GM12878 (cell line): ENCODE measurements at regions not wholly inside any gene's neighbourhood (a gene's known extent, or its start where the extent isn't known, plus 50 kb on each side); places are given as distances from the start of the nearest gene placed in this dataset.

Source experiments
- ATAC-seq: fragments of 200-7000 bp; cut with Tn5 transposase; 3 replicates; pipeline ENCODE4 v1.9.1; 2020; ENCODE audit warnings: mild to moderate bottlenecking, moderate library complexity
- BruUV-seq: library from RNA; stranded (reverse); fragments of 400-500 nt; replicated peaks from 2 replicates; lab custom pipeline; 2021; lab: Mats Ljungman, UMichigan
- CTCF ChIA-PET: fragments of 300-600 bp; sonication (Branson Sonifier 250); formaldehyde crosslinking; extraction: SDS; loops from one replicate; lab custom pipeline; 2021; ENCODE audit warnings: inconsistent platforms; lab: Yijun Ruan, JAX
- POLR2A ChIA-PET: fragments of 350-600 bp; formaldehyde crosslinking; extraction: SDS; loops from one replicate; lab custom pipeline; 2021; ENCODE audit warnings: inconsistent platforms; lab: Charles Lee
- RAD21 ChIA-PET: fragments of 300-600 bp; sonication (Branson Sonifier 250); formaldehyde crosslinking; loops from one replicate; lab custom pipeline; 2023; ENCODE audit warnings: antibody characterized with exemption; ENCODE audit not compliant: unreplicated experiment; lab: Charles Lee
- SMC1A ChIA-PET: fragments of 300-600 bp; sonication (Branson Sonifier 250); formaldehyde crosslinking; loops from one replicate; lab custom pipeline; 2023; ENCODE audit not compliant: unreplicated experiment, uncharacterized antibody; lab: Charles Lee
- DNase-seq: peaks from one replicate; pipeline ENCODE4 v3.0.0-alpha.2; 2011; ENCODE audit warnings: low read depth, low spot score
- FAIRE-seq: peaks from 3 replicates; lab custom pipeline; 2011; peaks lifted over from hg19 to GRCh38; lab: Jason Lieb, UNC
- H2AFZ ChIP-seq: 2 replicates; pipeline ENCODE4 v1.6.0; 2011; ENCODE audit warnings: low read depth, low read length, control low read depth; ENCODE audit not compliant: control insufficient read depth
- H3K27ac ChIP-seq: 2 replicates; pipeline ENCODE4 v1.5.1; 2011; ENCODE audit warnings: control low read depth; ENCODE audit not compliant: control insufficient read depth, insufficient read depth
- H3K27me3 ChIP-seq, 2 experiments: replicated peaks in 1 of 2; 2 replicates each; pipeline versions ENCODE4 v1.6.0 to v1.6.1; 2011; ENCODE audit warnings: low read length in 1 of 2; ENCODE audit not compliant: control insufficient read depth in 2 of 2, insufficient read depth in 2 of 2
- H3K36me3 ChIP-seq, 2 experiments: 2 replicates each; pipeline ENCODE4 v1.5.1; 2011; ENCODE audit warnings: low read length in 1 of 2; ENCODE audit not compliant: control insufficient read depth in 2 of 2, insufficient read depth in 2 of 2
- H3K4me1 ChIP-seq: 2 replicates; pipeline ENCODE4 v1.6.1; 2011; ENCODE audit warnings: mild to moderate bottlenecking, low read length, moderate library complexity, mixed read lengths; ENCODE audit not compliant: control insufficient read depth, insufficient read depth
- H3K4me2 ChIP-seq: 2 replicates; pipeline ENCODE4 v1.6.0; 2011; ENCODE audit warnings: control low read depth; ENCODE audit not compliant: control insufficient read depth, insufficient read depth
- H3K4me3 ChIP-seq: fragments of 200-600 bp; sonication (generic); 2 replicates; pipeline ENCODE4 v1.5.1; 2016
- H3K79me2 ChIP-seq: 2 replicates; pipeline ENCODE4 v1.6.0; 2011; ENCODE audit warnings: low read length; ENCODE audit not compliant: control insufficient read depth, insufficient read depth
- H3K9ac ChIP-seq: 2 replicates; pipeline ENCODE4 v1.8.0; 2011; ENCODE audit warnings: low read length, control low read depth, mixed read lengths; ENCODE audit not compliant: control insufficient read depth, insufficient read depth
- H3K9me3 ChIP-seq: replicated peaks from 3 replicates; pipeline ENCODE4 v1.5.1; 2011; ENCODE audit warnings: mild to moderate bottlenecking, low read length; ENCODE audit not compliant: control insufficient read depth, insufficient read depth
- H4K20me1 ChIP-seq: 2 replicates; pipeline ENCODE4 v1.6.0; 2011; ENCODE audit not compliant: control insufficient read depth, insufficient read depth
- CBX5 ChIP-seq: sonication (generic); IDR thresholded peaks from 2 replicates; pipeline ENCODE4 v1.6.1; 2016; ENCODE audit warnings: low read depth, moderate library complexity, mild to moderate bottlenecking, inconsistent platforms
- CUX1 ChIP-seq: IDR thresholded peaks from 2 replicates; pipeline ENCODE4 v1.6.1; 2012; ENCODE audit warnings: improper control_type of control experiment, low read depth, low read length; ENCODE audit not compliant: insufficient replicate concordance
- PML ChIP-seq: IDR thresholded peaks from 2 replicates; pipeline ENCODE4 v1.6.1; 2012; ENCODE audit warnings: low read length, inconsistent platforms
- SREBF2 ChIP-seq: IDR thresholded peaks from 2 replicates; pipeline ENCODE4 v1.6.1; 2012; ENCODE audit warnings: mild to moderate bottlenecking, low read length
- ZNF622 ChIP-seq: fragments of 450-650 bp; IDR thresholded peaks from 2 replicates; pipeline ENCODE4 v1.6.1; 2017; ENCODE audit warnings: mild to moderate bottlenecking, inconsistent platforms
- WGBS: methylation state at CpG from one replicate; pipeline ENCODE4 v1.1.6; 2016; ENCODE audit warnings: low lambda C conversion rate; ENCODE audit not compliant: insufficient replicate concordance, insufficient coverage; ENCODE audit errors: missing lambda C conversion rate; 5-methylcytosine and 5-hydroxymethylcytosine counted together
- in situ Hi-C: fragments of 300-500 bp; cut with MboI; formaldehyde crosslinking; loops from 9 replicates; pipeline ENCODE4 v1.14.3; 2018; ENCODE audit warnings: mixed read lengths
- intact Hi-C: fragments of 100-400 bp; cut with micrococcal nuclease; formaldehyde crosslinking; loops from one replicate; pipeline ENCODE4 v1.14.2; 2022; ENCODE audit not compliant: unreplicated experiment
- TF ChIP-seq, protein P1 (sequence below): fragments of 150-350 bp; IDR thresholded peaks from 2 replicates; pipeline ENCODE4 v1.6.1; 2014; ENCODE audit warnings: mild to moderate bottlenecking, low read depth, low read length

DNA sequence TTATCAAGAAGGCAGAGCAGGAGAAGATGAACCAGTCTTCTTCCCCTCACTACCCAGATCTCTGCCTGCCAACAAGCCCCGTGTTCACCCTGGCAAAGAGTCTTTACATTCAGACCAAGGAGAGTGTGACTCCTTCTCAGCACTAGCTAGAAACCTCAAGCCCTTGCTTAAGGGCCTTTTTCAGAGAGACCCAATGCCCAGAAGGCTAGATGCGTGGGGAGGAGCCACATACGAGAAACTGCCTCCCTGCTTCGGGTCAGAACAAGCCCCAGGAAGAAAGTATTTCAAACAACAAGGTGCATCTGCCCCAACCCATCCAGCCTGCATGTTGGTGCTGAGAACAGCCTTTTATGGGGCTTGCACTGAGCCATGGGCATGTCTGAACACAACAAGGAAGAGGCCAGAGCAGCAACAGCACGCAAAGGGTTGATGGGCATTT is 152.7 kb upstream of the CAMK1G start:
- H3K36me3 ChIP-seq: no peaks in the 10 kb centered on the region
- no peaks in the 10 kb centered on the region for H4K20me1 ChIP-seq
- ChIA-PET SMC1A (interaction anchor here (1.4 kb wide), 1 partner anchor 25 kb away, joined by 3 read pairs; no protein-coding TSS in a partner anchor), RAD21 (interaction anchor here (1.8 kb wide), 1 partner anchor 49 kb away, joined by 5 read pairs; no protein-coding TSS in a partner anchor), POLR2A (no interaction called here), CTCF (interaction anchor here (1.1 kb wide), 1 partner anchor 83 kb away, joined by 3 read pairs; no protein-coding TSS in a partner anchor)
- H3K27ac ChIP-seq: no peak overlapping the region
- in situ Hi-C loops (no loop called here), intact Hi-C loops (no loop called here)
- no peak for DNase-seq
- 1% methylated on average over 5 of the region's 5 CpGs for WGBS
- no peaks in the 10 kb centered on the region for H3K4me1 ChIP-seq
- no peak overlapping the region for H3K4me3 ChIP-seq
- H3K9ac ChIP-seq: no peak overlapping the region
- H3K9me3 ChIP-seq: no peaks in the 10 kb centered on the region; the same call in 2 of the 3 replicates
- H3K4me2 ChIP-seq: no peak overlapping the region
- no peak for FAIRE-seq
- H2AFZ ChIP-seq: no peak overlapping the region
- no peak for ATAC-seq
- no TSS peak for BruUV-seq
- TF ChIP-seq SREBF2: no peak
- no peak for TF ChIP-seq CUX1
- TF ChIP-seq PML: no peak
- TF ChIP-seq, protein P1, sequence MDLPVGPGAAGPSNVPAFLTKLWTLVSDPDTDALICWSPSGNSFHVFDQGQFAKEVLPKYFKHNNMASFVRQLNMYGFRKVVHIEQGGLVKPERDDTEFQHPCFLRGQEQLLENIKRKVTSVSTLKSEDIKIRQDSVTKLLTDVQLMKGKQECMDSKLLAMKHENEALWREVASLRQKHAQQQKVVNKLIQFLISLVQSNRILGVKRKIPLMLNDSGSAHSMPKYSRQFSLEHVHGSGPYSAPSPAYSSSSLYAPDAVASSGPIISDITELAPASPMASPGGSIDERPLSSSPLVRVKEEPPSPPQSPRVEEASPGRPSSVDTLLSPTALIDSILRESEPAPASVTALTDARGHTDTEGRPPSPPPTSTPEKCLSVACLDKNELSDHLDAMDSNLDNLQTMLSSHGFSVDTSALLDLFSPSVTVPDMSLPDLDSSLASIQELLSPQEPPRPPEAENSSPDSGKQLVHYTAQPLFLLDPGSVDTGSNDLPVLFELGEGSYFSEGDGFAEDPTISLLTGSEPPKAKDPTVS: no peak
- TF ChIP-seq CBX5: no peak
- TF ChIP-seq ZNF622: no peak
- peaks cover 2% of the 10 kb centered on the region in 2 experiments; a peak in 3 of 4 replicates for H3K27me3 ChIP-seq
- H3K79me2 ChIP-seq: no peaks in the 10 kb centered on the region
